ENCODE measurements at regions not wholly inside any gene's neighbourhood (a gene's known extent, or its start where the extent isn't known, plus 50 kb on each side); places are given as distances from the start of the nearest gene placed in this dataset.

GRCh38 chr3:193085655-193086054 lies 155.4 kb upstream of the PLAAT1 start:
- H3K4me3 ChIP-seq (ENCODE audit: control insufficient read depth, low read depth, low read length), result no peak overlapping the region
- DNase-seq (ENCODE audit: low read depth), result no peak
- TF ChIP-seq CTCF (conservative IDR thresholded peaks at IDR 0.05; ENCODE audit: control insufficient read depth, insufficient read depth, low read depth, low read length), result no peak

GRCh38 chr3:193086681-193087080 lies 154.3 kb upstream of the PLAAT1 start:
- no peak for TF ChIP-seq CTCF (conservative IDR thresholded peaks at IDR 0.05; ENCODE audit: control insufficient read depth, insufficient read depth, low read depth, low read length)
- no peak for DNase-seq (ENCODE audit: low read depth)
- H3K4me3 ChIP-seq (ENCODE audit: control insufficient read depth, low read depth, low read length), result no peak overlapping the region

- TF ChIP-seq CTCF (conservative IDR thresholded peaks at IDR 0.05; ENCODE audit: control insufficient read depth, insufficient read depth, low read depth, low read length), result no peak
- no peak for DNase-seq (ENCODE audit: low read depth)
- no peak overlapping the region for H3K4me3 ChIP-seq (ENCODE audit: control insufficient read depth, low read depth, low read length)
These were observed 153.7 kb upstream of the PLAAT1 start for GRCh38 chr3:193087336-193087735.

GRCh38 chr3:193095366-193095765 lies 145.7 kb upstream of the PLAAT1 start:
- DNase-seq (ENCODE audit: low read depth), result no peak

GRCh38 chr3:193096076-193096475 lies 144.9 kb upstream of the PLAAT1 start:
- no peak for DNase-seq (ENCODE audit: low read depth)
- H3K4me3 ChIP-seq (ENCODE audit: control insufficient read depth, low read depth, low read length), result no peak overlapping the region
- no peak for TF ChIP-seq CTCF (conservative IDR thresholded peaks at IDR 0.05; ENCODE audit: control insufficient read depth, insufficient read depth, low read depth, low read length)

More at GRCh38 chr3:193095366-193095765, 145.7 kb upstream of the PLAAT1 start:
- H3K4me3 ChIP-seq (ENCODE audit: control insufficient read depth, low read depth, low read length), result no peak overlapping the region
- no peak for TF ChIP-seq CTCF (conservative IDR thresholded peaks at IDR 0.05; ENCODE audit: control insufficient read depth, insufficient read depth, low read depth, low read length)

GRCh38 chr3:193114431-193115340 lies 126.3 kb upstream of the PLAAT1 start:
- no peak for TF ChIP-seq CTCF (conservative IDR thresholded peaks at IDR 0.05; ENCODE audit: control insufficient read depth, insufficient read depth, low read depth, low read length)
- no peak overlapping the region for H3K4me3 ChIP-seq (ENCODE audit: control insufficient read depth, low read depth, low read length)
- DNase-seq (ENCODE audit: low read depth), result no peak
